ENCODE measurements at regions not wholly inside any gene's neighbourhood (a gene's known extent, or its start where the extent isn't known, plus 50 kb on each side); places are given as distances from the start of the nearest gene placed in this dataset.
"Not testable (repeated sequence)": the region's sequence is repeated elsewhere in the genome, so short reads cannot be mapped to it uniquely, and the experiment has no call there.

- Histone ChIP-seq H3K9ac (ENCODE audit: low read depth, low read length) (no peak overlapping the region), H3K18ac (ENCODE audit: low read depth, low read length) (no peak overlapping the region), H2BK15ac (ENCODE audit: low read depth, low read length) (no peak overlapping the region), H3K79me1 (ENCODE audit: low read depth in 1 of 2, low read length in 2 of 2) (no peaks in the 10 kb centered on the region), H4K91ac (ENCODE audit: insufficient read depth, low read depth, low read length) (no peak overlapping the region), H3K23ac (ENCODE audit: low read depth, low read length) (no peak overlapping the region), H4K8ac (ENCODE audit: low read depth in 2 of 2, low read length in 2 of 2) (no peak overlapping the region), H2AK5ac (ENCODE audit: low read depth, low read length) (no peak overlapping the region), H3K27ac (ENCODE audit: insufficient read depth, low read length) (no peak overlapping the region), H2AK9ac (replicated peaks; ENCODE audit: low read depth, low read length, poor library complexity) (no peak overlapping the region), H3K4me3 (ENCODE audit: insufficient read depth, low read depth, low read length) (no peak overlapping the region), H3K4me1 (ENCODE audit: control insufficient read depth, insufficient read depth, low read length) (no peaks in the 10 kb centered on the region), H3K4ac (ENCODE audit: low read depth, low read length) (no peak overlapping the region), H3K27me3 (ENCODE audit: control insufficient read depth, insufficient read depth, low read length) (peaks cover 3% of the 10 kb centered on the region; the same call in 1 of the 2 replicates), H4K5ac (ENCODE audit: low read depth, low read length) (no peak overlapping the region), H3K4me2 (ENCODE audit: low read depth, low read length) (no peak overlapping the region), H3K9me1 (ENCODE audit: insufficient read depth, low read length) (no peaks in the 10 kb centered on the region), H4K20me1 (ENCODE audit: insufficient read depth, low read length) (no peaks in the 10 kb centered on the region), H2BK20ac (ENCODE audit: low read depth, low read length) (no peak overlapping the region), H3K36me3 (ENCODE audit: control insufficient read depth, insufficient read depth, low read length) (no peaks in the 10 kb centered on the region), H2BK120ac (ENCODE audit: low read depth, low read length) (no peak overlapping the region), H2BK5ac (ENCODE audit: low read depth, low read length, poor library complexity, severe bottlenecking) (no peak overlapping the region), H3K9me3 (ENCODE audit: control insufficient read depth, insufficient read depth, low read length) (no peaks in the 10 kb centered on the region), H3K56ac (ENCODE audit: extremely low read depth, insufficient read depth, low read length) (no peak overlapping the region), H2AFZ (replicated peaks; ENCODE audit: low read length, poor library complexity) (no peak overlapping the region), H3K14ac (replicated peaks; ENCODE audit: low read depth, low read length) (no peak overlapping the region)
- in situ Hi-C loops (cut with MboI; ENCODE audit: low sequenced_read_pairs) (no loop called here), dilution Hi-C loops (cut with HindIII; ENCODE audit: low sequenced_read_pairs, unreplicated experiment) (no loop called here), intact Hi-C loops (cut with micrococcal nuclease) (no loop called here)
- TF ChIP-seq FOS (IDR thresholded peaks at IDR 0.05; ENCODE audit: low read depth, low read length) (no peak), SMC3 (IDR thresholded peaks at IDR 0.05; ENCODE audit: low read depth, low read length) (no peak), NFE2L2 (IDR thresholded peaks at IDR 0.05; ENCODE audit: low read depth, low read length) (no peak)
- ATAC-seq (ENCODE audit: low read depth) (no peak), DNase-seq (no peak)
- no CpG with 5 or more reads among the region's 8 CpGs for WGBS, 2 experiments (ENCODE audit: extremely low coverage in 2 of 2, insufficient read length in 1 of 2)
- POLR2A ChIA-PET (ENCODE audit: unreplicated experiment) = no interaction called here
- CTCF ChIA-PET = no interaction called here
- no TSS peak for BruUV-seq (replicated peaks)
These were observed 151.5 kb downstream of the GOLGA6L4 start for GRCh38 chr15:84387086-84387485.

- H3K4me1 ChIP-seq (ENCODE audit: control insufficient read depth, insufficient read depth, low read length); H2BK120ac ChIP-seq (ENCODE audit: low read depth, low read length); H3K36me3 ChIP-seq (ENCODE audit: control insufficient read depth, insufficient read depth, low read length); H3K9me3 ChIP-seq (ENCODE audit: control insufficient read depth, insufficient read depth, low read length); H4K91ac ChIP-seq (ENCODE audit: insufficient read depth, low read depth, low read length); DNase-seq; H3K4me2 ChIP-seq (ENCODE audit: low read depth, low read length); H3K23ac ChIP-seq (ENCODE audit: low read depth, low read length); H3K14ac ChIP-seq (replicated peaks; ENCODE audit: low read depth, low read length); H3K27me3 ChIP-seq (ENCODE audit: control insufficient read depth, insufficient read depth, low read length); H2BK15ac ChIP-seq (ENCODE audit: low read depth, low read length); H2BK20ac ChIP-seq (ENCODE audit: low read depth, low read length); ATAC-seq (ENCODE audit: low read depth); H3K27ac ChIP-seq (ENCODE audit: insufficient read depth, low read length); H3K18ac ChIP-seq (ENCODE audit: low read depth, low read length); intact Hi-C loops (cut with micrococcal nuclease); H2AK9ac ChIP-seq (replicated peaks; ENCODE audit: low read depth, low read length, poor library complexity); H4K20me1 ChIP-seq (ENCODE audit: insufficient read depth, low read length); H2AK5ac ChIP-seq (ENCODE audit: low read depth, low read length); CTCF ChIA-PET; dilution Hi-C loops (cut with HindIII; ENCODE audit: low sequenced_read_pairs, unreplicated experiment); H4K8ac ChIP-seq (ENCODE audit: low read depth in 2 of 2, low read length in 2 of 2); H3K9me1 ChIP-seq (ENCODE audit: insufficient read depth, low read length); H3K79me1 ChIP-seq (ENCODE audit: low read depth in 1 of 2, low read length in 2 of 2); POLR2A ChIA-PET (ENCODE audit: unreplicated experiment); H3K4ac ChIP-seq (ENCODE audit: low read depth, low read length); H3K9ac ChIP-seq (ENCODE audit: low read depth, low read length); H2BK5ac ChIP-seq (ENCODE audit: low read depth, low read length, poor library complexity, severe bottlenecking); H3K4me3 ChIP-seq (ENCODE audit: insufficient read depth, low read depth, low read length); in situ Hi-C loops (cut with MboI; ENCODE audit: low sequenced_read_pairs); H4K5ac ChIP-seq (ENCODE audit: low read depth, low read length); BruUV-seq (replicated peaks); H3K56ac ChIP-seq (ENCODE audit: extremely low read depth, insufficient read depth, low read length); H2AFZ ChIP-seq (replicated peaks; ENCODE audit: low read length, poor library complexity): not testable (repeated sequence)
- no CpG with 5 or more reads among the region's 1 CpG for WGBS, 2 experiments (ENCODE audit: extremely low coverage in 2 of 2, insufficient read length in 1 of 2)
These were observed 152.6 kb downstream of the GOLGA6L4 start for GRCh38 chr15:84388201-84388600.

Measured in IMR-90 (cell line).